Cardiac fibroblast (primary cell): ENCODE measurements at regions not wholly inside any gene's neighbourhood (a gene's known extent, or its start where the extent isn't known, plus 50 kb on each side); places are given as distances from the start of the nearest gene placed in this dataset.
A peak's percentile ranks its signal among the peaks of the same experiment; 100 is the strongest.

Source experiments
- DNase-seq, 2 donors: peaks; one replicate each; pipeline versions ENCODE4 v3.0.0 to v3.0.0-alpha.2; 2010; ENCODE audit warnings: low read depth in 2 of 2
- H3K4me3 ChIP-seq, 2 donors: replicated peaks in 1 of 2; 1 replicate in 1 of 2; 2 replicates in 1 of 2; pipeline ENCODE4 v1.5.1; 2011; ENCODE audit warnings: low read depth in 2 of 2, low read length in 2 of 2, mild to moderate bottlenecking in 2 of 2, moderate library complexity in 1 of 2
- TF ChIP-seq, protein P1 (sequence below): IDR thresholded peaks from one replicate; pipeline ENCODE4 v1.5.1; 2011; ENCODE audit warnings: low read depth, mild to moderate bottlenecking, low read length, inconsistent platforms

DNA sequence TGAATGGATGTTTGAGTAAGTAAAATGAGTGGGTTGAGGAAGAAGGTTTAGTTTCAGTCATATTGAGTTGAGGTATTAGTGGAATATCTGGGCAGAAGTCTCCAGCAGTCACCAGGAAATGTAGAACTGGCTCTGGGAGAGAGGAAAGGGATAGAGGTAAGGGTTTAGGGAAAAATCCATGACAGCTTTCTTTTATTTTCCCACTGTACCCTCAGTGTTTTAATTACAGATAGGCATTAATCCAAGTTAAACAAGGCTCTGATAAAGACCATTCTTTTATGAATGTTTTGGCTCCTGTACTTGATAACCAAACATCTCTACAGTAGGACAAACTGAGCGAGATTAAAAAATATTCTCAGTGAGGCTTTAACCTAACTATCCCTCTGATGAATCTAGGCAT, 318.4 kb upstream of the SYNCRIP start:
- TF ChIP-seq, protein P1, sequence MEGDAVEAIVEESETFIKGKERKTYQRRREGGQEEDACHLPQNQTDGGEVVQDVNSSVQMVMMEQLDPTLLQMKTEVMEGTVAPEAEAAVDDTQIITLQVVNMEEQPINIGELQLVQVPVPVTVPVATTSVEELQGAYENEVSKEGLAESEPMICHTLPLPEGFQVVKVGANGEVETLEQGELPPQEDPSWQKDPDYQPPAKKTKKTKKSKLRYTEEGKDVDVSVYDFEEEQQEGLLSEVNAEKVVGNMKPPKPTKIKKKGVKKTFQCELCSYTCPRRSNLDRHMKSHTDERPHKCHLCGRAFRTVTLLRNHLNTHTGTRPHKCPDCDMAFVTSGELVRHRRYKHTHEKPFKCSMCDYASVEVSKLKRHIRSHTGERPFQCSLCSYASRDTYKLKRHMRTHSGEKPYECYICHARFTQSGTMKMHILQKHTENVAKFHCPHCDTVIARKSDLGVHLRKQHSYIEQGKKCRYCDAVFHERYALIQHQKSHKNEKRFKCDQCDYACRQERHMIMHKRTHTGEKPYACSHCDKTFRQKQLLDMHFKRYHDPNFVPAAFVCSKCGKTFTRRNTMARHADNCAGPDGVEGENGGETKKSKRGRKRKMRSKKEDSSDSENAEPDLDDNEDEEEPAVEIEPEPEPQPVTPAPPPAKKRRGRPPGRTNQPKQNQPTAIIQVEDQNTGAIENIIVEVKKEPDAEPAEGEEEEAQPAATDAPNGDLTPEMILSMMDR = no peak
- no peak for DNase-seq
- no peak overlapping the region for H3K4me3 ChIP-seq

DNA sequence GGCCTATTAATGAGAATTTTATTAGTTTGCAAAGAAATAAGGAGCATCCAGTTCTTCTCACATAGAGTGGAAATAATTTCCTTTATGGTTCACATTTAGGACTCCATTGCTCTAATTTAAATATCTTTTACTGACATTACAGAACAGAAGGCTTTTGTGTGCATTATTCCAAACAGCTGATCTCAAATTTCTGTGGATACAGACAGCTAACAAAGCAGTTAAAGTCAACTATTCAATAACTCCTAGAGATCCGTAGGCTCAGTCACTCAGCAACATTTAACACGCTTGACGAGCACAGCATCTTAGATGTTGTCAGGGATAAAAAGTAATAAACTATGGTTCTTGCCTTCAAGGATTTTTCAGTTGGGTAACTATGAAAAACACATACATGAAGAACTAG, 305.8 kb upstream of the SYNCRIP start:
- H3K4me3 ChIP-seq = no peak overlapping the region
- TF ChIP-seq, protein P1 = no peak
- DNase-seq = no peak

DNA sequence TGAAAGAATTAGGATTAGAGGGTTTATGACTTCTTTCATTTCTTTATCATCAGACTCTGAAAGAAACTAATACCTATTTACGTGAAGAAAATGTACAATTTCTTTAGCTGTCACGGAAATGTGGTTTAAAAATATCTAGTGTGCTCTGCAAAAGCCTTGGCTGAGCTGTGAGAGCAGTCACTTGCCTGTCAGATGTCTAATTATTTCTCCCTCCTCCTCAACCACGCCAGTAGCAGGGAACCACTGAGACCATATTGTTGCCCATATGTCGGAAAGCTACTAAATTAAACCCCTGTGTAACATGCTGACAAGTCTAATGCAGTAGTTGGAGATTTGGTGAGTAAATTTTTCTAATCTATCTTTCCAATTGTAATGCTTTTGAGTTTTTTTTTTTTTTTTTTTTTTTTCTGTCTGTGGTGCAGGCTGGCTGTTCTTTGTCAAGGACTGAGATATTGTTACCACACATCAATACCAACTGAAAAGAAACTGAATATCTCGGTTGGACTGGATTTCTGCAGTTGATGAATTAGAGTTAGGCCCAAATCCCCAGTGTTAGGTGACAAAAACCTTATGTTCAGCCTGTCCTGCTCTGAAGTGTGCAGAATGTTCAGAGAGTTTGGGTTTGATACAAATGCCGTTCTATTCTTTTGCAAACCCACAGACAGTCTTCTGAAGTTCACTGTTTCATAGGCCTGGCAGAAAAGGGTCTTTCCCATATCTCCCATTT, 302.9 kb upstream of the SYNCRIP start:
- DNase-seq = no peak
- H3K4me3 ChIP-seq = no peak overlapping the region
- TF ChIP-seq, protein P1 = no peak

DNA sequence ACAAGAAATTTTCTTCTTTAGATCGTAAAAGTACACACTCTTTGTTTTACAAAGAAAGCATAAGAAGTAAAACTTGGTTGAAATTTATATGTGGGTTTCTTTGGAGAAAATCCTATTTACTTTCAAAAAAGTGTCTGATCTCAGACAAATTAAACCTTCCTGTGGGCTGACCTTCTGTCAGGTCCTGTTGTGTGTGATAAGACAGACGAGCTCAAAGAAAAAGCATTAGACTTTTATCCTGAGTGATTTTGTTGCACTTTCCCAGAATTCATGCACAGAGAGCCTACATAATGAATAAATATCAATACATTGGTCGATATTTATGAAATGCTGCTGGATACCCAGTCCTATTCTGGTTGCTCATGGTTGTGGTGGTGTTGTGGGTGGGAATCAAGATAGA, 302.1 kb upstream of the SYNCRIP start:
- no peak for DNase-seq
- H3K4me3 ChIP-seq = no peak overlapping the region
- TF ChIP-seq, protein P1 = no peak

DNA sequence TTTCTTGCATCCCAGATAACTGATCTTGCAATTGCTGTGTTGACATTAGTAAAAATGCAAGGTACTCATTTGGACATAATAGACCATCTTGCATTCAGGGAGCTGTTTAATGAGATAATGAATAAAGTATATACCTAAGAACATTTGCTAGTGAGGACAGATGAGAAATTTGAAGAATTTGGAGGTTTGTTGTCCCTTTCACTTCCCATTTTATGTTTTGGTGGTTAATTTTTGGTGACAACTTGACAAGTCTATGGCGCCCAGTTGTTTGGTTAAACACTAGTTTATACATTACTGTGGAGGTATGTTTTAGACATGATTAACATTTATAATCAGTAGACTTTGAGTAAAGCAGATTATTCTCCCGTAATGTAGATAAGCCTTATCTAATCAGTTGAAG, 300.2 kb upstream of the SYNCRIP start:
- TF ChIP-seq, protein P1 = no peak
- DNase-seq = no peak
- H3K4me3 ChIP-seq = no peak overlapping the region

DNA sequence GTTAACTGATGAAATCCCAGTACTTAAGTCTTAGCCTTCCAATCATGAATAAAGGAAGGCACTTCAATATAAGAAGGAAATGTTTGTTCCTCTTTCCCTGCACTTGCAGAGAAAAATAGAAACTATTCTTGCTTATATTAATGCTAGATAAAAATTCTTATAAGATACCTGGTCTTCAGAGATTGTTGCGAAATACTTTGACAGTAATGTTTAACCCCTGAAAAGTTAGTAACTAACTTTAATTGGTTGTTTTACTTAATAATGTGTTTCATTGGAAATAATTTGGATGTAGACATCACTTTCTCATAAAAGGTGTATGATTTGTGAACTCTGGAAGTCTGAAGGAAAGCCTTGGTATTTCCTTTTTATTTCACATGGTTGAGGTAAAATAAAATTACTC, 294.2 kb upstream of the SYNCRIP start:
- DNase-seq = no peak
- H3K4me3 ChIP-seq = no peak overlapping the region
- TF ChIP-seq, protein P1 = no peak

DNA sequence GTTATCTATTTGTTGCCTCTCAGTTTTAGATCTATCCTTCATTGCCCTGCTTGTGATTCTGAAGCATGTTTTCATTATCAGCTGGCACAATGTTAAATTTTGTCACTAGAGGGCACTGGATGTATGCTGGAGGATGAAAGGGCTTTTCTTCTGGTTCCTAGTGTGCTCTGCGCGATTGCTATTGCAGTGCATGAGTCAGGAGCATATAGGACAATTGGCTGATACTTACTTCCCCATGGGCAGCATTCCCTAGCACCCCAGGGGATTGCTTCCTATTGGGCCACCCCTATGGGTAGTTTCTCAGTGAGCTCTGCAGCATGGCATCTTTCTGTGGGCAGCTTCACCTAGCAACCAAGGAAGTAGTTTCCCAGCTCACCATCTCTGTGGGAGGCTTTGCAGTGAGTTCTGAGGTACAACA, 280.3 kb upstream of the SYNCRIP start:
- DNase-seq = peak; percentile 51 to 76
- TF ChIP-seq, protein P1 = peak; percentile 70
- no peak overlapping the region for H3K4me3 ChIP-seq
